SU-DHL-6 (cell line): ENCODE measurements at regions not wholly inside any gene's neighbourhood (a gene's known extent, or its start where the extent isn't known, plus 50 kb on each side); places are given as distances from the start of the nearest gene placed in this dataset.

ENCODE experiments used
- H2AFZ ChIP-seq: fragments of 200-600 bp; sonication (generic); 2 replicates; pipeline ENCODE4 v1.6.1; 2014; ENCODE audit warnings: low read depth, mild to moderate bottlenecking, moderate library complexity, mixed read lengths, antibody characterized with exemption, low read length; ENCODE audit not compliant: severe bottlenecking
- H3F3A ChIP-seq: fragments of 200-600 bp; shearing (Covaris generic); 2 replicates; pipeline ENCODE4 v1.6.0; 2016; ENCODE audit warnings: antibody characterized with exemption, mild to moderate bottlenecking; ENCODE audit not compliant: insufficient read depth
- H3K27ac ChIP-seq: fragments of 200-600 bp; sonication (generic); 2 replicates; pipeline ENCODE4 v1.5.1; 2016; ENCODE audit warnings: low read depth, mild to moderate bottlenecking, low read length, moderate library complexity, mixed read lengths
- H3K27me3 ChIP-seq: fragments of 200-600 bp; sonication (generic), shearing (Covaris generic); 2 replicates; pipeline ENCODE4 v1.6.0; 2014; ENCODE audit warnings: mild to moderate bottlenecking, low read length
- H3K36me3 ChIP-seq: fragments of 200-600 bp; sonication (generic); 2 replicates; pipeline ENCODE4 v1.6.1; 2014; ENCODE audit warnings: mild to moderate bottlenecking, low read length, mixed read lengths
- H3K4me2 ChIP-seq: fragments of 300-600, 200-600 bp; shearing (Covaris generic), sonication (generic); 2 replicates; pipeline ENCODE4 v1.6.0; 2014; ENCODE audit warnings: low read length, low read depth, mild to moderate bottlenecking; ENCODE audit not compliant: poor library complexity, severe bottlenecking
- H3K4me3 ChIP-seq: fragments of 200-600 bp; sonication (generic); 2 replicates; pipeline ENCODE4 v1.5.1; 2014; ENCODE audit warnings: antibody characterized with exemption, low read length, mild to moderate bottlenecking, mixed read lengths; ENCODE audit not compliant: insufficient read depth, poor library complexity, severe bottlenecking
- H3K79me2 ChIP-seq: fragments of 200-600 bp; sonication (generic); 2 replicates; pipeline ENCODE4 v1.6.1; 2014; ENCODE audit warnings: mild to moderate bottlenecking, low read length, moderate library complexity; ENCODE audit not compliant: insufficient read depth
- H3K9ac ChIP-seq: fragments of 200-600 bp; sonication (generic); 2 replicates; pipeline ENCODE4 v1.7.0; 2014; ENCODE audit warnings: mild to moderate bottlenecking, low read length
- H3K9me2 ChIP-seq: fragments of 200-600 bp; sonication (generic); replicated peaks from 2 replicates; pipeline ENCODE4 v1.6.1; 2014; ENCODE audit warnings: low read length; ENCODE audit not compliant: insufficient read depth
- H3K9me3 ChIP-seq: fragments of 200-600 bp; sonication (generic); 2 replicates; pipeline ENCODE4 v1.6.1; 2014; ENCODE audit warnings: low read length, mixed read lengths; ENCODE audit not compliant: insufficient read depth
- H4K20me1 ChIP-seq: fragments of 200-600 bp; sonication (generic); 2 replicates; pipeline ENCODE4 v1.6.1; 2014; ENCODE audit warnings: low read depth, mild to moderate bottlenecking, antibody characterized with exemption, low read length, moderate library complexity, mixed read lengths
- CTCF ChIP-seq: fragments of 200-600 bp; sonication (generic); IDR thresholded peaks from one replicate; pipeline ENCODE4 v1.5.1; 2017; ENCODE audit warnings: antibody characterized with exemption, mild to moderate bottlenecking, low read length, moderate library complexity; ENCODE audit not compliant: insufficient read depth, poor library complexity, severe bottlenecking
- EZH2phosphoT487 ChIP-seq: fragments of 200-600 bp; sonication (generic), shearing (Covaris generic); conservative IDR thresholded peaks from 2 replicates; pipeline ENCODE4 v1.6.1; 2018; ENCODE audit warnings: mild to moderate bottlenecking, antibody characterized with exemption, low read length, moderate library complexity, mixed read lengths

GRCh38 chr20:23164176-23164601 is 78.1 kb upstream of the CD93 start:
- Histone ChIP-seq H3K79me2 (no peaks in the 10 kb centered on the region), H3K9me2 (no peaks in the 10 kb centered on the region), H3K9ac (no peak overlapping the region), H3K4me2 (no peak overlapping the region), H2AFZ (no peak overlapping the region), H3F3A (no peaks in the 10 kb centered on the region), H3K9me3 (no peaks in the 10 kb centered on the region), H3K27ac (no peak overlapping the region), H3K4me3 (no peak overlapping the region), H3K36me3 (no peaks in the 10 kb centered on the region), H3K27me3 (no peaks in the 10 kb centered on the region), H4K20me1 (no peaks in the 10 kb centered on the region)
- no peak for TF ChIP-seq CTCF
- no peak for TF ChIP-seq EZH2phosphoT487

- Histone ChIP-seq H3F3A (no peaks in the 10 kb centered on the region), H3K9me3 (no peaks in the 10 kb centered on the region)
These were observed 77.4 kb upstream of the CD93 start for GRCh38 chr20:23163562-23163961.

GRCh38 chr20:23162887-23163286 is 76.8 kb upstream of the CD93 start:
- Histone ChIP-seq H3K4me3 (no peak overlapping the region), H3K79me2 (no peaks in the 10 kb centered on the region), H3K27me3 (no peaks in the 10 kb centered on the region), H3F3A (no peaks in the 10 kb centered on the region), H3K9me3 (no peaks in the 10 kb centered on the region), H3K9ac (no peak overlapping the region), H3K27ac (no peak overlapping the region), H4K20me1 (no peaks in the 10 kb centered on the region), H2AFZ (no peak overlapping the region), H3K4me2 (no peak overlapping the region), H3K9me2 (no peaks in the 10 kb centered on the region), H3K36me3 (no peaks in the 10 kb centered on the region)
- TF ChIP-seq EZH2phosphoT487: no peak
- TF ChIP-seq CTCF: no peak

More at GRCh38 chr20:23163562-23163961, 77.4 kb upstream of the CD93 start:
- Histone ChIP-seq H4K20me1 (no peaks in the 10 kb centered on the region), H3K9me2 (no peaks in the 10 kb centered on the region), H3K4me2 (no peak overlapping the region), H3K27me3 (no peaks in the 10 kb centered on the region), H3K9ac (no peak overlapping the region), H2AFZ (no peak overlapping the region), H3K4me3 (no peak overlapping the region), H3K79me2 (no peaks in the 10 kb centered on the region), H3K27ac (no peak overlapping the region), H3K36me3 (no peaks in the 10 kb centered on the region)
- no peak for TF ChIP-seq EZH2phosphoT487
- TF ChIP-seq CTCF: no peak
